ENCODE measurements at regions not wholly inside any gene's neighbourhood (a gene's known extent, or its start where the extent isn't known, plus 50 kb on each side); places are given as distances from the start of the nearest gene placed in this dataset.

GRCh38 chr3:107283948-107284347, 93.3 kb upstream of the CCDC54 start:
- TF ChIP-seq CTCF (IDR thresholded peaks at IDR 0.05) (no peak), POLR2A (IDR thresholded peaks at IDR 0.05) (no peak)

All from Peyer's patch (tissue), 4 donors.